GM12878 (cell line): ENCODE measurements at regions not wholly inside any gene's neighbourhood (a gene's known extent, or its start where the extent isn't known, plus 50 kb on each side); places are given as distances from the start of the nearest gene placed in this dataset.

Source experiments
- ATAC-seq: fragments of 200-7000 bp; cut with Tn5 transposase; 3 replicates; pipeline ENCODE4 v1.9.1; 2020; ENCODE audit warnings: mild to moderate bottlenecking, moderate library complexity
- BruUV-seq: library from RNA; stranded (reverse); fragments of 400-500 nt; replicated peaks from 2 replicates; lab custom pipeline; 2021; lab: Mats Ljungman, UMichigan
- CTCF ChIA-PET: fragments of 300-600 bp; sonication (Branson Sonifier 250); formaldehyde crosslinking; extraction: SDS; loops from one replicate; lab custom pipeline; 2021; ENCODE audit warnings: inconsistent platforms; lab: Yijun Ruan, JAX
- POLR2A ChIA-PET: fragments of 350-600 bp; formaldehyde crosslinking; extraction: SDS; loops from one replicate; lab custom pipeline; 2021; ENCODE audit warnings: inconsistent platforms; lab: Charles Lee
- RAD21 ChIA-PET: fragments of 300-600 bp; sonication (Branson Sonifier 250); formaldehyde crosslinking; loops from one replicate; lab custom pipeline; 2023; ENCODE audit warnings: antibody characterized with exemption; ENCODE audit not compliant: unreplicated experiment; lab: Charles Lee
- SMC1A ChIA-PET: fragments of 300-600 bp; sonication (Branson Sonifier 250); formaldehyde crosslinking; loops from one replicate; lab custom pipeline; 2023; ENCODE audit not compliant: unreplicated experiment, uncharacterized antibody; lab: Charles Lee
- DNase-seq: peaks from one replicate; pipeline ENCODE4 v3.0.0-alpha.2; 2011; ENCODE audit warnings: low read depth, low spot score
- FAIRE-seq: peaks from 3 replicates; lab custom pipeline; 2011; peaks lifted over from hg19 to GRCh38; lab: Jason Lieb, UNC
- H2AFZ ChIP-seq: 2 replicates; pipeline ENCODE4 v1.6.0; 2011; ENCODE audit warnings: low read depth, low read length, control low read depth; ENCODE audit not compliant: control insufficient read depth
- H3K27ac ChIP-seq: 2 replicates; pipeline ENCODE4 v1.5.1; 2011; ENCODE audit warnings: control low read depth; ENCODE audit not compliant: control insufficient read depth, insufficient read depth
- H3K27me3 ChIP-seq, 2 experiments: replicated peaks in 1 of 2; 2 replicates each; pipeline versions ENCODE4 v1.6.0 to v1.6.1; 2011; ENCODE audit warnings: low read length in 1 of 2; ENCODE audit not compliant: control insufficient read depth in 2 of 2, insufficient read depth in 2 of 2
- H3K36me3 ChIP-seq, 2 experiments: 2 replicates each; pipeline ENCODE4 v1.5.1; 2011; ENCODE audit warnings: low read length in 1 of 2; ENCODE audit not compliant: control insufficient read depth in 2 of 2, insufficient read depth in 2 of 2
- H3K4me1 ChIP-seq: 2 replicates; pipeline ENCODE4 v1.6.1; 2011; ENCODE audit warnings: mild to moderate bottlenecking, low read length, moderate library complexity, mixed read lengths; ENCODE audit not compliant: control insufficient read depth, insufficient read depth
- H3K4me2 ChIP-seq: 2 replicates; pipeline ENCODE4 v1.6.0; 2011; ENCODE audit warnings: control low read depth; ENCODE audit not compliant: control insufficient read depth, insufficient read depth
- H3K4me3 ChIP-seq: fragments of 200-600 bp; sonication (generic); 2 replicates; pipeline ENCODE4 v1.5.1; 2016
- H3K79me2 ChIP-seq: 2 replicates; pipeline ENCODE4 v1.6.0; 2011; ENCODE audit warnings: low read length; ENCODE audit not compliant: control insufficient read depth, insufficient read depth
- H3K9ac ChIP-seq: 2 replicates; pipeline ENCODE4 v1.8.0; 2011; ENCODE audit warnings: low read length, control low read depth, mixed read lengths; ENCODE audit not compliant: control insufficient read depth, insufficient read depth
- H3K9me3 ChIP-seq: replicated peaks from 3 replicates; pipeline ENCODE4 v1.5.1; 2011; ENCODE audit warnings: mild to moderate bottlenecking, low read length; ENCODE audit not compliant: control insufficient read depth, insufficient read depth
- H4K20me1 ChIP-seq: 2 replicates; pipeline ENCODE4 v1.6.0; 2011; ENCODE audit not compliant: control insufficient read depth, insufficient read depth
- BACH1 ChIP-seq: fragments of 450-650 bp; IDR thresholded peaks from 2 replicates; pipeline ENCODE4 v1.6.1; 2017; ENCODE audit warnings: mild to moderate bottlenecking, borderline replicate concordance
- HSF1 ChIP-seq: fragments of 150-350 bp; IDR thresholded peaks from 2 replicates; pipeline ENCODE4 v1.6.1; 2014; ENCODE audit warnings: mild to moderate bottlenecking, low read depth, low read length
- MEF2B ChIP-seq: fragments of 450-650 bp; IDR thresholded peaks from 2 replicates; pipeline ENCODE4 v1.6.1; 2018; ENCODE audit warnings: mild to moderate bottlenecking, moderate library complexity; ENCODE audit not compliant: partially characterized antibody, poor library complexity, severe bottlenecking
- NRF1 ChIP-seq: conservative IDR thresholded peaks from 2 replicates; pipeline ENCODE4 v1.6.1; 2011; ENCODE audit warnings: mild to moderate bottlenecking, low read depth, low read length, improper control_type of control experiment
- RBBP5 ChIP-seq: fragments of 200-600 bp; sonication (generic); conservative IDR thresholded peaks from 2 replicates; pipeline ENCODE4 v1.6.1; 2016
- SMARCA5 ChIP-seq: fragments of 450-650 bp; IDR thresholded peaks from 2 replicates; pipeline ENCODE4 v1.6.1; 2017; ENCODE audit warnings: mild to moderate bottlenecking
- ZNF384 ChIP-seq: IDR thresholded peaks from 2 replicates; pipeline ENCODE4 v1.6.1; 2012; ENCODE audit warnings: low read depth, mild to moderate bottlenecking, low read length, improper control_type of control experiment, borderline replicate concordance
- WGBS: methylation state at CpG from one replicate; pipeline ENCODE4 v1.1.6; 2016; ENCODE audit warnings: low lambda C conversion rate; ENCODE audit not compliant: insufficient replicate concordance, insufficient coverage; ENCODE audit errors: missing lambda C conversion rate; 5-methylcytosine and 5-hydroxymethylcytosine counted together
- in situ Hi-C: fragments of 300-500 bp; cut with MboI; formaldehyde crosslinking; loops from 9 replicates; pipeline ENCODE4 v1.14.3; 2018; ENCODE audit warnings: mixed read lengths
- intact Hi-C: fragments of 100-400 bp; cut with micrococcal nuclease; formaldehyde crosslinking; loops from one replicate; pipeline ENCODE4 v1.14.2; 2022; ENCODE audit not compliant: unreplicated experiment

DNA sequence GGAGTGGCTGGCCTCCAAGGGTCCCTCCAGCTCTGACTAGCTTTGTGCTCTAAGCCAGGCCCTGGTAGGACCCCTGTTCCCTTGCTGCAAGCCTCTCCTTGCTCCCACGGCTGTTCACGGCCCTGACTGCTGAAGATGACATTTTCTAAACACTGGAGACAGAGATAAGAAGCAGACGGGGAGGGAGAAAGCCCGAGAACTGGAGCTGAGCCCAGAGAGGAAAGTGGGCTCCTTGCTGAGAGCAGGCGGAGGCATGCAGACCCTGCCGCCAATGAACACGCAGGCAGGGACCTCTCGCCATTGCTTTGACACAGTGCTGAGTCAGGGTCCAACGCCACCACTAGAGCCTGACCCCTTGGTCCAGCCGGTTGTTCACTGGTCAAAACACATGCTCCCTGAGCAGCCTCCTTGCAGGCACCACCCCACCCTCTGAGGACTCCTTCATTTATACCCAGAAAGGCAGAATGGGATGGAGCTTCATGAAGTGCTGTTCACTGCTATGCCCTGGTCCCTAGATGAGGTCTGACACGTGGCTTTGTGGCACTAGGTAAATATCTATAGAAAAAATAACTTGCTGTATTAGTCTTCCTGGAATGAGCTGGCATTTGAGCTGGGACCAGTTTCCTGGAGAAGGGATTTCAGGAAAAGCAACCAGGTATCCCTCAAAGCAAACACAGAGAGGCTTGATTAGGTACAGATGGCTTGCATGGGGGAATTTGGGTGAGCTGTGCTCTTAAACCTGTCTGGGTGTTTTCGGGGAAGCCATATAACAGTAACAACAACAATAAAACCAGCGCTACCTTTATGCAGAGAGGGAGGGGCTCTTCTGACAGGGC, 65.7 kb downstream of the MCFD2 start:
- DNase-seq (no peak), ATAC-seq (no peak), FAIRE-seq (no peak)
- ChIA-PET RAD21 (no interaction called here), POLR2A (no interaction called here), CTCF (interaction anchor here (1.8 kb wide), 1 partner anchor 8 kb away, joined by 4 read pairs; no protein-coding TSS in a partner anchor)
- 26% methylated on average over 13 of the region's 13 CpGs for WGBS
- Histone ChIP-seq H3K79me2 (no peaks in the 10 kb centered on the region), H3K9me3 (no peaks in the 10 kb centered on the region), H3K27ac (no peak overlapping the region), H3K4me1 (no peaks in the 10 kb centered on the region), H4K20me1 (no peaks in the 10 kb centered on the region), H2AFZ (no peak overlapping the region), H3K4me2 (no peak overlapping the region), H3K27me3 (peaks cover 0 to 8% of the 10 kb centered on the region in 2 experiments; a peak in 3 of 4 replicates)
- BruUV-seq, result no TSS peak
- in situ Hi-C loops, result no loop called here
- intact Hi-C loops, result no loop called here
- no peak for TF ChIP-seq SMARCA5
- no peak for TF ChIP-seq HSF1
- TF ChIP-seq BACH1, result no peak
- TF ChIP-seq MEF2B, result no peak
- TF ChIP-seq ZNF384, result no peak
- TF ChIP-seq NRF1, result no peak
- TF ChIP-seq RBBP5, result no peak
- TF ChIP-seq, all 136 proteins: peak for 0
- Histone ChIP-seq H3K36me3 (no peaks in the 10 kb centered on the region), H3K4me3 (no peak overlapping the region), H3K9ac (no peak overlapping the region)
- SMC1A ChIA-PET, result no interaction called here
